Lower lobe of right lung (tissue), 2 donors: ENCODE measurements at regions not wholly inside any gene's neighbourhood (a gene's known extent, or its start where the extent isn't known, plus 50 kb on each side); places are given as distances from the start of the nearest gene placed in this dataset.
"Not testable (repeated sequence)": the region's sequence is repeated elsewhere in the genome, so short reads cannot be mapped to it uniquely, and the experiment has no call there.

Source experiments
- ATAC-seq, 2 donors: fragments of 200-7000 bp; cut with Tn5 transposase; one replicate each; pipeline ENCODE4 v1.9.1; 2020 to 2022; ENCODE audit warnings: mild to moderate bottlenecking in 2 of 2, moderate library complexity in 2 of 2
- DNase-seq: peaks from one replicate; pipeline ENCODE4 v3.0.0-alpha.2; 2020
- H3K27ac ChIP-seq: fragments of 200-600 bp; one replicate; pipeline ENCODE4 v1.8.0; 2022
- H3K27me3 ChIP-seq: fragments of 200-600 bp; one replicate; pipeline ENCODE4 v1.8.0; 2022; ENCODE audit warnings: low read depth
- H3K36me3 ChIP-seq: fragments of 200-600 bp; one replicate; pipeline ENCODE4 v1.8.0; 2022; ENCODE audit warnings: mild to moderate bottlenecking
- H3K4me1 ChIP-seq: fragments of 200-600 bp; one replicate; pipeline ENCODE4 v1.8.0; 2022
- H3K4me3 ChIP-seq: fragments of 200-600 bp; one replicate; pipeline ENCODE4 v1.8.0; 2022; ENCODE audit warnings: mild to moderate bottlenecking
- H3K9me3 ChIP-seq: fragments of 200-600 bp; one replicate; pipeline ENCODE4 v1.8.0; 2022
- CTCF ChIP-seq: fragments of 200-600 bp; IDR thresholded peaks from one replicate; pipeline ENCODE4 v1.8.0; 2022; ENCODE audit warnings: antibody characterized with exemption, mild to moderate bottlenecking
- intact Hi-C: fragments of 100-400 bp; cut with DNase I; formaldehyde crosslinking; loops from one replicate; pipeline ENCODE4 v1.11.0; 2022
- donor health status: DM: no; HTN: yes; CAD: no; lungs with severe emphysema.

- Histone ChIP-seq H3K27me3 (no peaks in the 10 kb centered on the region), H3K36me3 (no peaks in the 10 kb centered on the region), H3K9me3 (peaks cover 4% of the 10 kb centered on the region), H3K27ac (no peak overlapping the region), H3K4me3 (no peak overlapping the region), H3K4me1 (no peaks in the 10 kb centered on the region)
- no peak for TF ChIP-seq CTCF
- intact Hi-C loops = no loop called here
- ATAC-seq (no peak), DNase-seq (no peak)
These were observed 76.6 kb upstream of the NCKAP5 start for GRCh38 chr2:133644846-133645245.

GRCh38 chr2:133647386-133647785 lies 79.1 kb upstream of the NCKAP5 start:
- H3K4me3 ChIP-seq, H3K27me3 ChIP-seq, H3K27ac ChIP-seq, DNase-seq, intact Hi-C loops, ATAC-seq, H3K4me1 ChIP-seq, H3K36me3 ChIP-seq: not testable (repeated sequence)
- H3K9me3 ChIP-seq = peaks cover 12% of the 10 kb centered on the region

- ATAC-seq (no peak), DNase-seq (no peak)
- intact Hi-C loops = no loop called here
These were observed 83.6 kb upstream of the NCKAP5 start for GRCh38 chr2:133651861-133652260.

GRCh38 chr2:133652398-133652797 lies 84.1 kb upstream of the NCKAP5 start:
- Histone ChIP-seq H3K4me3 (no peak overlapping the region), H3K27me3 (no peaks in the 10 kb centered on the region), H3K9me3 (peaks cover 12% of the 10 kb centered on the region), H3K4me1 (no peaks in the 10 kb centered on the region), H3K27ac (no peak overlapping the region), H3K36me3 (no peaks in the 10 kb centered on the region)
- intact Hi-C loops = no loop called here
- ATAC-seq = no peak
- TF ChIP-seq CTCF = no peak
- DNase-seq = no peak

More at GRCh38 chr2:133651861-133652260, 83.6 kb upstream of the NCKAP5 start:
- Histone ChIP-seq H3K4me1 (no peaks in the 10 kb centered on the region), H3K27ac (no peak overlapping the region), H3K36me3 (no peaks in the 10 kb centered on the region), H3K9me3 (peaks cover 12% of the 10 kb centered on the region), H3K4me3 (no peak overlapping the region), H3K27me3 (no peaks in the 10 kb centered on the region)
- no peak for TF ChIP-seq CTCF

- Histone ChIP-seq H3K9me3 (peaks cover 12% of the 10 kb centered on the region), H3K27ac (no peak overlapping the region), H3K4me1 (no peaks in the 10 kb centered on the region), H3K4me3 (no peak overlapping the region), H3K36me3 (no peaks in the 10 kb centered on the region), H3K27me3 (no peaks in the 10 kb centered on the region)
- TF ChIP-seq CTCF = no peak
- intact Hi-C loops = no loop called here
- ATAC-seq (no peak), DNase-seq (no peak)
These were observed 84.8 kb upstream of the NCKAP5 start for GRCh38 chr2:133653056-133653455.

- intact Hi-C loops = no loop called here
- Histone ChIP-seq H3K4me3 (no peak overlapping the region), H3K4me1 (no peaks in the 10 kb centered on the region), H3K27me3 (no peaks in the 10 kb centered on the region), H3K9me3 (peaks cover 6% of the 10 kb centered on the region), H3K27ac (no peak overlapping the region), H3K36me3 (no peaks in the 10 kb centered on the region)
- DNase-seq (no peak), ATAC-seq (no peak)
- TF ChIP-seq CTCF = no peak
These were observed 86.7 kb upstream of the NCKAP5 start for GRCh38 chr2:133654949-133655348.
